ENCODE measurements at regions not wholly inside any gene's neighbourhood (a gene's known extent, or its start where the extent isn't known, plus 50 kb on each side); places are given as distances from the start of the nearest gene placed in this dataset.

DNA sequence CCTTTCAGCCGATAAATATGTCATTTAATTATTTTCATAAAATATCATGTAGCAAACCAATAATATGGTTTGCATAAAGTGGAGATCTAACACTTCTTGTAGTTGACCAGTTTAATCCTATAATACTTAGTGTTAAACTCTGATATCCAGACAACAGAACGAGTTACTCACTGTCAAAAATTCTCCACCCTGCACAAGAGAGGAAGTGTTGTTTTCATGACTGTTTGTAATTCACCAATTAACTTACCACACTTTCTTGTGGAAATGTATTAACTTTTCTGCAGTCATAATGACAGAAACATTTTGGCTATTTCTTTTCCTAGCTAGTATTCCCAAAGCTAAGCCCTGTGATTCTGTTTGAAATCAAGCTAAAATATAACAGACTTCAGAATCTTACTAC lies 555.3 kb upstream of the FTMT start:
- TF ChIP-seq GATA2 (IDR thresholded peaks at IDR 0.05; ENCODE audit: low read depth, low read length) (no peak), GATA3 (IDR thresholded peaks at IDR 0.05; ENCODE audit: low read depth, low read length) (no peak)

Measured in SH-SY5Y (cell line).